Activated T-cell treated with anti-CD3 and anti-CD28 coated beads, Interleukin-2, amount 50 U/mL, for 72 hours (primary cell): ENCODE measurements at regions not wholly inside any gene's neighbourhood (a gene's known extent, or its start where the extent isn't known, plus 50 kb on each side); places are given as distances from the start of the nearest gene placed in this dataset.
"Not testable (repeated sequence)": the region's sequence is repeated elsewhere in the genome, so short reads cannot be mapped to it uniquely, and the experiment has no call there.

ENCODE experiments used
- ATAC-seq, 2 donors: fragments of 150-1000 bp; cut with Tn5 transposase; replicated peaks in 1 of 2; 2 replicates each; pipeline ENCODE4 v1.10.0; 2021; ENCODE audit warnings: moderate library complexity in 2 of 2, mild to moderate bottlenecking in 1 of 2
- DNase-seq, 2 donors: peaks; one replicate each; pipeline ENCODE4 v3.0.0; 2021 to 2022; ENCODE audit warnings: mixed read lengths in 1 of 2
- H3K27ac Mint-ChIP-seq: one replicate; pipeline ENCODE4 v1.8.0; 2022; ENCODE audit warnings: mild to moderate bottlenecking, moderate library complexity, mixed read lengths
- H3K27me3 Mint-ChIP-seq: one replicate; pipeline ENCODE4 v1.8.0; 2022; ENCODE audit warnings: low read depth, mixed read lengths
- H3K36me3 Mint-ChIP-seq, 2 donors: one replicate each; pipeline ENCODE4 v1.8.0; 2022; ENCODE audit warnings: mixed read lengths in 2 of 2, mild to moderate bottlenecking in 1 of 2; ENCODE audit not compliant: insufficient read depth in 2 of 2
- H3K4me1 Mint-ChIP-seq: one replicate; pipeline ENCODE4 v1.8.0; 2022; ENCODE audit warnings: low read depth, mixed read lengths
- H3K4me3 Mint-ChIP-seq, 2 donors: one replicate each; pipeline ENCODE4 v1.8.0; 2022; ENCODE audit warnings: mild to moderate bottlenecking in 2 of 2, mixed read lengths in 2 of 2, moderate library complexity in 2 of 2
- H3K9me3 Mint-ChIP-seq, 2 donors: one replicate each; pipeline ENCODE4 v1.8.0; 2022; ENCODE audit warnings: mixed read lengths in 2 of 2

- H3K9me3 Mint-ChIP-seq, result peaks cover 9 to 10% of the 10 kb centered on the region in 2 donors
- H3K27me3 Mint-ChIP-seq, result no peaks in the 10 kb centered on the region
- DNase-seq (no peak), ATAC-seq (no peak)
- no peak overlapping the region for H3K27ac Mint-ChIP-seq
- H3K4me1 Mint-ChIP-seq, result no peaks in the 10 kb centered on the region
- H3K4me3 Mint-ChIP-seq, result no peak overlapping the region
- H3K36me3 Mint-ChIP-seq, result peaks cover 0 to 2% of the 10 kb centered on the region in 2 donors
These were observed 443.6 kb upstream of the TENM3 start for GRCh38 chr4:181799561-181800069.

- H3K4me3 Mint-ChIP-seq, result no peak overlapping the region
- H3K4me1 Mint-ChIP-seq, result no peaks in the 10 kb centered on the region
- H3K27ac Mint-ChIP-seq, result no peak overlapping the region
- H3K27me3 Mint-ChIP-seq, result no peaks in the 10 kb centered on the region
- DNase-seq, result no peak
- ATAC-seq, result no peak
- H3K36me3 Mint-ChIP-seq, result no peaks in the 10 kb centered on the region
- peaks cover 4 to 6% of the 10 kb centered on the region in 2 donors for H3K9me3 Mint-ChIP-seq
These were observed 441.0 kb upstream of the TENM3 start for GRCh38 chr4:181802207-181802606.

GRCh38 chr4:181807771-181808170 lies 435.4 kb upstream of the TENM3 start:
- H3K27ac Mint-ChIP-seq, result no peak overlapping the region
- no peaks in the 10 kb centered on the region for H3K4me1 Mint-ChIP-seq
- no peak for ATAC-seq
- DNase-seq, result no peak
- H3K9me3 Mint-ChIP-seq, result peaks cover 7 to 11% of the 10 kb centered on the region in 2 donors
- H3K36me3 Mint-ChIP-seq, result no peaks in the 10 kb centered on the region
- no peaks in the 10 kb centered on the region for H3K27me3 Mint-ChIP-seq
- no peak overlapping the region for H3K4me3 Mint-ChIP-seq

GRCh38 chr4:181810711-181811110 lies 432.5 kb upstream of the TENM3 start:
- H3K36me3 Mint-ChIP-seq, result no peaks in the 10 kb centered on the region
- ATAC-seq, result no peak
- no peak overlapping the region for H3K4me3 Mint-ChIP-seq
- no peaks in the 10 kb centered on the region for H3K27me3 Mint-ChIP-seq
- H3K27ac Mint-ChIP-seq, result no peak overlapping the region
- H3K4me1 Mint-ChIP-seq, result no peaks in the 10 kb centered on the region
- peaks cover 10 to 14% of the 10 kb centered on the region in 2 donors for H3K9me3 Mint-ChIP-seq
- DNase-seq, result no peak

- H3K4me1 Mint-ChIP-seq, H3K27ac Mint-ChIP-seq, H3K36me3 Mint-ChIP-seq, H3K27me3 Mint-ChIP-seq, H3K4me3 Mint-ChIP-seq, DNase-seq, ATAC-seq: not testable (repeated sequence)
- peaks cover 10 to 14% of the 10 kb centered on the region in 2 donors for H3K9me3 Mint-ChIP-seq
These were observed 431.7 kb upstream of the TENM3 start for GRCh38 chr4:181811550-181811949.

- no peak for ATAC-seq
These were observed 423.3 kb upstream of the TENM3 start for GRCh38 chr4:181819946-181820345.

GRCh38 chr4:181820553-181820952 lies 422.6 kb upstream of the TENM3 start:
- ATAC-seq, result no peak
- Mint-ChIP-seq H3K36me3 (no peaks in the 10 kb centered on the region), H3K9me3 (peaks cover 2 to 3% of the 10 kb centered on the region in 2 donors), H3K4me3 (no peak overlapping the region), H3K27me3 (no peaks in the 10 kb centered on the region), H3K27ac (no peak overlapping the region), H3K4me1 (no peaks in the 10 kb centered on the region)
- DNase-seq, result no peak

More at GRCh38 chr4:181819946-181820345, 423.3 kb upstream of the TENM3 start:
- Mint-ChIP-seq H3K27ac (no peak overlapping the region), H3K9me3 (peaks cover 2 to 3% of the 10 kb centered on the region in 2 donors), H3K4me1 (no peaks in the 10 kb centered on the region), H3K36me3 (no peaks in the 10 kb centered on the region), H3K27me3 (no peaks in the 10 kb centered on the region), H3K4me3 (no peak overlapping the region)
- no peak for DNase-seq

- H3K27me3 Mint-ChIP-seq, result no peaks in the 10 kb centered on the region
These were observed 421.9 kb upstream of the TENM3 start for GRCh38 chr4:181821039-181822004.

GRCh38 chr4:181822005-181822375 lies 421.2 kb upstream of the TENM3 start:
- H3K9me3 Mint-ChIP-seq, result peaks cover 2 to 3% of the 10 kb centered on the region in 2 donors
- H3K27ac Mint-ChIP-seq, result no peak overlapping the region
- ATAC-seq (no peak), DNase-seq (no peak)
- H3K36me3 Mint-ChIP-seq, result no peaks in the 10 kb centered on the region
- H3K4me1 Mint-ChIP-seq, result no peaks in the 10 kb centered on the region
- no peak overlapping the region for H3K4me3 Mint-ChIP-seq
- no peaks in the 10 kb centered on the region for H3K27me3 Mint-ChIP-seq

More at GRCh38 chr4:181821039-181822004, 421.9 kb upstream of the TENM3 start:
- ATAC-seq, result no peak
- Mint-ChIP-seq H3K4me1 (no peaks in the 10 kb centered on the region), H3K36me3 (no peaks in the 10 kb centered on the region), H3K27ac (no peak overlapping the region), H3K4me3 (no peak overlapping the region), H3K9me3 (peaks cover 2 to 3% of the 10 kb centered on the region in 2 donors)
- no peak for DNase-seq

- no peak overlapping the region for H3K27ac Mint-ChIP-seq
- peaks cover 2 to 3% of the 10 kb centered on the region in 2 donors for H3K9me3 Mint-ChIP-seq
- H3K4me3 Mint-ChIP-seq, result no peak overlapping the region
- H3K27me3 Mint-ChIP-seq, result no peaks in the 10 kb centered on the region
- H3K4me1 Mint-ChIP-seq, result no peaks in the 10 kb centered on the region
- no peak for ATAC-seq
- DNase-seq, result no peak
- no peaks in the 10 kb centered on the region for H3K36me3 Mint-ChIP-seq
These were observed 420.0 kb upstream of the TENM3 start for GRCh38 chr4:181823183-181823582.

GRCh38 chr4:181823645-181824044 lies 419.6 kb upstream of the TENM3 start:
- DNase-seq (no peak), ATAC-seq (no peak)
- no peak overlapping the region for H3K27ac Mint-ChIP-seq
- no peaks in the 10 kb centered on the region for H3K27me3 Mint-ChIP-seq
- H3K4me1 Mint-ChIP-seq, result no peaks in the 10 kb centered on the region
- peaks cover 2 to 3% of the 10 kb centered on the region in 2 donors for H3K9me3 Mint-ChIP-seq
- H3K36me3 Mint-ChIP-seq, result no peaks in the 10 kb centered on the region
- no peak overlapping the region for H3K4me3 Mint-ChIP-seq

GRCh38 chr4:181825564-181825963 lies 417.6 kb upstream of the TENM3 start:
- DNase-seq (no peak), ATAC-seq (no peak)
- Mint-ChIP-seq H3K4me1 (no peaks in the 10 kb centered on the region), H3K4me3 (no peak overlapping the region), H3K9me3 (peaks cover 0 to 2% of the 10 kb centered on the region in 2 donors), H3K27ac (no peak overlapping the region), H3K27me3 (no peaks in the 10 kb centered on the region), H3K36me3 (no peaks in the 10 kb centered on the region)

- Mint-ChIP-seq H3K4me1 (no peaks in the 10 kb centered on the region), H3K9me3 (peaks cover 0 to 2% of the 10 kb centered on the region in 2 donors), H3K4me3 (no peak overlapping the region), H3K27me3 (no peaks in the 10 kb centered on the region), H3K27ac (no peak overlapping the region), H3K36me3 (no peaks in the 10 kb centered on the region)
- ATAC-seq, result no peak
- DNase-seq, result no peak
These were observed 416.0 kb upstream of the TENM3 start for GRCh38 chr4:181827246-181827645.
